ENCODE measurements at regions not wholly inside any gene's neighbourhood (a gene's known extent, or its start where the extent isn't known, plus 50 kb on each side); places are given as distances from the start of the nearest gene placed in this dataset.

- Mint-ChIP-seq H3K4me1 (ENCODE audit: unreplicated experiment) (peaks cover 18% of the 10 kb centered on the region), H3K9me3 (no peaks in the 10 kb centered on the region), H3K36me3 (no peaks in the 10 kb centered on the region), H3K4me3 (no peak overlapping the region), H3K27me3 (no peaks in the 10 kb centered on the region), H3K27ac (no peak overlapping the region)
- no peak for DNase-seq (ENCODE audit: extremely low spot score, unreplicated experiment)
- no peak for TF ChIP-seq CTCF (conservative IDR thresholded peaks at IDR 0.05)
Observed at GRCh38 chr6:168860987-168861386, 392.7 kb downstream of the THBS2 start.

GRCh38 chr6:168860341-168860740, 393.3 kb downstream of the THBS2 start:
- TF ChIP-seq CTCF (conservative IDR thresholded peaks at IDR 0.05) = no peak
- no peak overlapping the region for H3K27ac Mint-ChIP-seq
- H3K36me3 Mint-ChIP-seq = no peaks in the 10 kb centered on the region
- H3K4me1 Mint-ChIP-seq (ENCODE audit: unreplicated experiment) = peaks cover 18% of the 10 kb centered on the region
- no peaks in the 10 kb centered on the region for H3K9me3 Mint-ChIP-seq
- no peak for DNase-seq (ENCODE audit: extremely low spot score, unreplicated experiment)
- H3K4me3 Mint-ChIP-seq = no peak overlapping the region
- H3K27me3 Mint-ChIP-seq = no peaks in the 10 kb centered on the region

GRCh38 chr6:168858926-168859325, 394.7 kb downstream of the THBS2 start:
- no peak for TF ChIP-seq CTCF (conservative IDR thresholded peaks at IDR 0.05)
- Mint-ChIP-seq H3K4me3 (no peak overlapping the region), H3K9me3 (no peaks in the 10 kb centered on the region), H3K36me3 (no peaks in the 10 kb centered on the region), H3K4me1 (ENCODE audit: unreplicated experiment) (peaks cover 18% of the 10 kb centered on the region), H3K27me3 (no peaks in the 10 kb centered on the region), H3K27ac (no peak overlapping the region)
- DNase-seq (ENCODE audit: extremely low spot score, unreplicated experiment) = no peak

GRCh38 chr6:168856914-168857313, 396.7 kb downstream of the THBS2 start:
- Mint-ChIP-seq H3K27me3 (no peaks in the 10 kb centered on the region), H3K9me3 (no peaks in the 10 kb centered on the region), H3K36me3 (no peaks in the 10 kb centered on the region), H3K4me3 (no peak overlapping the region), H3K4me1 (ENCODE audit: unreplicated experiment) (peaks cover 19% of the 10 kb centered on the region), H3K27ac (no peak overlapping the region)
- TF ChIP-seq CTCF (conservative IDR thresholded peaks at IDR 0.05) = no peak
- no peak for DNase-seq (ENCODE audit: extremely low spot score, unreplicated experiment)

- no peak for DNase-seq (ENCODE audit: extremely low spot score, unreplicated experiment)
- no peak overlapping the region for H3K27ac Mint-ChIP-seq
- peaks cover 8% of the 10 kb centered on the region for H3K4me1 Mint-ChIP-seq (ENCODE audit: unreplicated experiment)
- H3K36me3 Mint-ChIP-seq = no peaks in the 10 kb centered on the region
- no peak overlapping the region for H3K4me3 Mint-ChIP-seq
- TF ChIP-seq CTCF (conservative IDR thresholded peaks at IDR 0.05) = no peak
- H3K27me3 Mint-ChIP-seq = no peaks in the 10 kb centered on the region
- H3K9me3 Mint-ChIP-seq = no peaks in the 10 kb centered on the region
Observed at GRCh38 chr6:168852376-168852884, 401.2 kb downstream of the THBS2 start.

Measured in type B pancreatic cell (in vitro differentiated cells).